Mesenchymal stem cell (in vitro differentiated cells and primary cell): ENCODE measurements at regions not wholly inside any gene's neighbourhood (a gene's known extent, or its start where the extent isn't known, plus 50 kb on each side); places are given as distances from the start of the nearest gene placed in this dataset.

ENCODE experiments used
- DNase-seq: peaks from one replicate; pipeline ENCODE4 v3.0.0-alpha.2; 2013
- H2AFZ ChIP-seq: one replicate; pipeline ENCODE4 v1.6.1; 2013; ENCODE audit warnings: low read depth, mild to moderate bottlenecking, control low read depth, inconsistent platforms, low read length, moderate library complexity
- H2AK5ac ChIP-seq: 2 replicates; pipeline ENCODE4 v1.6.1; 2013; ENCODE audit warnings: low read length, moderate library complexity, mild to moderate bottlenecking, inconsistent platforms; ENCODE audit not compliant: severe bottlenecking
- H2BK120ac ChIP-seq: one replicate; pipeline ENCODE4 v1.6.1; 2013; ENCODE audit warnings: low read depth, mild to moderate bottlenecking, inconsistent platforms, low read length, moderate library complexity
- H2BK12ac ChIP-seq, 2 experiments: one replicate each; pipeline ENCODE4 v1.6.1; 2013; ENCODE audit warnings: inconsistent platforms in 2 of 2, low read length in 2 of 2, mild to moderate bottlenecking in 2 of 2, moderate library complexity in 2 of 2, control low read depth in 1 of 2
- H2BK15ac ChIP-seq: one replicate; pipeline ENCODE4 v1.6.1; 2013; ENCODE audit warnings: mild to moderate bottlenecking, low read depth, inconsistent platforms; ENCODE audit not compliant: poor library complexity, severe bottlenecking
- H2BK5ac ChIP-seq: 2 replicates; pipeline ENCODE4 v1.6.1; 2013; ENCODE audit warnings: low read depth, mild to moderate bottlenecking, low read length, control low read depth, inconsistent platforms; ENCODE audit not compliant: poor library complexity, severe bottlenecking
- H3K14ac ChIP-seq, 2 experiments: one replicate each; pipeline ENCODE4 v1.6.1; 2013; ENCODE audit warnings: inconsistent platforms in 2 of 2, low read length in 2 of 2, control low read depth in 1 of 2, mild to moderate bottlenecking in 1 of 2, moderate library complexity in 1 of 2
- H3K18ac ChIP-seq, 2 experiments: one replicate each; pipeline ENCODE4 v1.6.1; 2013; ENCODE audit warnings: inconsistent platforms in 2 of 2, low read length in 2 of 2, control low read depth in 1 of 2, low read depth in 1 of 2, mild to moderate bottlenecking in 1 of 2
- H3K23ac ChIP-seq, 2 experiments: one replicate each; pipeline ENCODE4 v1.6.1; 2013; ENCODE audit warnings: inconsistent platforms in 2 of 2, low read length in 2 of 2, mild to moderate bottlenecking in 2 of 2, moderate library complexity in 2 of 2, control low read depth in 1 of 2
- H3K27ac ChIP-seq: 2 replicates; pipeline ENCODE4 v1.5.1; 2013; ENCODE audit warnings: mild to moderate bottlenecking, moderate library complexity, low read length, control low read depth, inconsistent platforms; ENCODE audit not compliant: poor library complexity, severe bottlenecking
- H3K27me3 ChIP-seq, 2 experiments: 2 replicates each; pipeline versions ENCODE4 v1.6.1 to v1.7.0; 2013; ENCODE audit warnings: low read length in 2 of 2, mild to moderate bottlenecking in 2 of 2, moderate library complexity in 2 of 2, control low read depth in 1 of 2, inconsistent platforms in 1 of 2; ENCODE audit not compliant: control insufficient read depth in 1 of 2, insufficient read depth in 1 of 2
- H3K36me3 ChIP-seq, 2 experiments: 2 replicates each; pipeline versions ENCODE4 v1.6.1 to v1.7.0; 2013; ENCODE audit warnings: low read length in 2 of 2, control low read depth in 1 of 2, inconsistent platforms in 1 of 2, low read depth in 1 of 2, mild to moderate bottlenecking in 1 of 2; ENCODE audit not compliant: insufficient read depth in 2 of 2, control insufficient read depth in 1 of 2
- H3K4ac ChIP-seq, 2 experiments: one replicate each; pipeline ENCODE4 v1.6.1; 2013; ENCODE audit warnings: inconsistent platforms in 2 of 2, low read length in 2 of 2, mild to moderate bottlenecking in 2 of 2, moderate library complexity in 2 of 2, control low read depth in 1 of 2, low read depth in 1 of 2
- H3K4me1 ChIP-seq: 2 replicates; pipeline ENCODE4 v1.6.1; 2013; ENCODE audit warnings: low read depth, low read length, control low read depth; ENCODE audit not compliant: control insufficient read depth, insufficient read depth
- H3K4me2 ChIP-seq: 2 replicates; pipeline ENCODE4 v1.6.1; 2013; ENCODE audit warnings: low read length, mild to moderate bottlenecking, inconsistent platforms; ENCODE audit not compliant: poor library complexity, severe bottlenecking
- H3K4me3 ChIP-seq, 2 experiments: 2 replicates each; pipeline versions ENCODE4 v1.5.1 to v1.7.0; 2013; ENCODE audit warnings: low read length in 2 of 2, mild to moderate bottlenecking in 2 of 2, control low read depth in 1 of 2, low read depth in 1 of 2; ENCODE audit not compliant: insufficient read depth in 1 of 2
- H3K79me1 ChIP-seq: replicated peaks from 2 replicates; pipeline ENCODE4 v1.6.1; 2013; ENCODE audit warnings: mild to moderate bottlenecking, control low read depth, low read length, inconsistent platforms; ENCODE audit not compliant: poor library complexity, severe bottlenecking
- H3K9ac ChIP-seq: 2 replicates; pipeline ENCODE4 v1.7.0; 2013; ENCODE audit warnings: mild to moderate bottlenecking, low read length, moderate library complexity
- H3K9me3 ChIP-seq: 2 replicates; pipeline ENCODE4 v1.7.0; 2013; ENCODE audit warnings: mild to moderate bottlenecking, low read length; ENCODE audit not compliant: control insufficient read depth
- H4K8ac ChIP-seq: one replicate; pipeline ENCODE4 v1.6.1; 2013; ENCODE audit warnings: inconsistent platforms, mild to moderate bottlenecking, low read length, moderate library complexity
- H4K91ac ChIP-seq: one replicate; pipeline ENCODE4 v1.6.1; 2013; ENCODE audit warnings: mild to moderate bottlenecking, low read length, inconsistent platforms
- WGBS: methylation state at CpG from one replicate; pipeline ENCODE4 v1.1.7; 2013; ENCODE audit warnings: mixed read lengths; 5-methylcytosine and 5-hydroxymethylcytosine counted together

- H2BK12ac ChIP-seq: no peak overlapping the region
- no peak overlapping the region for H3K4me2 ChIP-seq
- H3K23ac ChIP-seq: no peak overlapping the region
- no peak overlapping the region for H2BK120ac ChIP-seq
- H3K27me3 ChIP-seq: peaks cover 0 to 3% of the 10 kb centered on the region in 2 experiments
- no peak overlapping the region for H4K8ac ChIP-seq
- no peak overlapping the region for H3K27ac ChIP-seq
- no peak overlapping the region for H3K18ac ChIP-seq
- no peak overlapping the region for H4K91ac ChIP-seq
- DNase-seq: no peak
- no peak overlapping the region for H2BK15ac ChIP-seq
- no peak overlapping the region for H2AK5ac ChIP-seq
- H3K14ac ChIP-seq: no peak overlapping the region
- H3K79me1 ChIP-seq: no peaks in the 10 kb centered on the region
- no peaks in the 10 kb centered on the region for H3K36me3 ChIP-seq
- no peak overlapping the region for H3K4ac ChIP-seq
- WGBS: 77% methylated on average over 3 of the region's 6 CpGs
- no peak overlapping the region for H2BK5ac ChIP-seq
- H3K4me3 ChIP-seq: no peak overlapping the region
- no peak overlapping the region for H3K9ac ChIP-seq
- peaks cover 7% of the 10 kb centered on the region for H3K9me3 ChIP-seq
- no peaks in the 10 kb centered on the region for H3K4me1 ChIP-seq
- no peak overlapping the region for H2AFZ ChIP-seq
Measured at GRCh38 chr3:72143966-72144717, 359.2 kb upstream of the PROK2 start.

- no peak overlapping the region for H2AFZ ChIP-seq
- H3K4me3 ChIP-seq: no peak overlapping the region
- no peak overlapping the region for H4K91ac ChIP-seq
- no peak overlapping the region for H2AK5ac ChIP-seq
- no peak overlapping the region for H3K4ac ChIP-seq
- no peak overlapping the region for H3K9ac ChIP-seq
- no peak overlapping the region for H3K4me2 ChIP-seq
- H3K27me3 ChIP-seq: peaks cover 0 to 3% of the 10 kb centered on the region in 2 experiments
- H3K27ac ChIP-seq: no peak overlapping the region
- peak; percentile 73 for DNase-seq
- H4K8ac ChIP-seq: no peak overlapping the region
- no peak overlapping the region for H2BK120ac ChIP-seq
- H3K79me1 ChIP-seq: no peaks in the 10 kb centered on the region
- H3K9me3 ChIP-seq: peaks cover 7% of the 10 kb centered on the region
- no peaks in the 10 kb centered on the region for H3K36me3 ChIP-seq
- no peak overlapping the region for H3K18ac ChIP-seq
- H3K23ac ChIP-seq: no peak overlapping the region
- no peaks in the 10 kb centered on the region for H3K4me1 ChIP-seq
- no peak overlapping the region for H3K14ac ChIP-seq
- H2BK15ac ChIP-seq: no peak overlapping the region
- no peak overlapping the region for H2BK5ac ChIP-seq
- WGBS: 66% methylated on average over 6 of the region's 7 CpGs
- no peak overlapping the region for H2BK12ac ChIP-seq
Measured at GRCh38 chr3:72143322-72143721, 358.4 kb upstream of the PROK2 start.

- H4K91ac ChIP-seq: no peak overlapping the region
- H2BK15ac ChIP-seq: no peak overlapping the region
- no peak overlapping the region for H3K14ac ChIP-seq
- H3K9ac ChIP-seq: no peak overlapping the region
- H3K9me3 ChIP-seq: peaks cover 7% of the 10 kb centered on the region
- 86% methylated on average over 1 of the region's 1 CpG for WGBS
- no peaks in the 10 kb centered on the region for H3K4me1 ChIP-seq
- H2AFZ ChIP-seq: peak overlapping the region; percentile 21
- no peak overlapping the region for H2BK120ac ChIP-seq
- no peak overlapping the region for H3K4me3 ChIP-seq
- H3K4me2 ChIP-seq: no peak overlapping the region
- no peak overlapping the region for H3K23ac ChIP-seq
- H3K79me1 ChIP-seq: no peaks in the 10 kb centered on the region
- DNase-seq: no peak
- H3K4ac ChIP-seq: no peak overlapping the region
- H4K8ac ChIP-seq: no peak overlapping the region
- no peak overlapping the region for H2BK12ac ChIP-seq
- no peaks in the 10 kb centered on the region for H3K36me3 ChIP-seq
- H2AK5ac ChIP-seq: no peak overlapping the region
- peaks cover 0 to 3% of the 10 kb centered on the region in 2 experiments for H3K27me3 ChIP-seq
- no peak overlapping the region for H3K27ac ChIP-seq
- H3K18ac ChIP-seq: no peak overlapping the region
- no peak overlapping the region for H2BK5ac ChIP-seq
Measured at GRCh38 chr3:72142028-72142427, 357.1 kb upstream of the PROK2 start.

GRCh38 chr3:72141264-72141663, 356.3 kb upstream of the PROK2 start:
- H4K91ac ChIP-seq: no peak overlapping the region
- H3K4me1 ChIP-seq: no peaks in the 10 kb centered on the region
- H3K27ac ChIP-seq: no peak overlapping the region
- no peak overlapping the region for H4K8ac ChIP-seq
- no peak overlapping the region for H2AFZ ChIP-seq
- H3K18ac ChIP-seq: no peak overlapping the region
- H3K9me3 ChIP-seq: peaks cover 7% of the 10 kb centered on the region
- no peak overlapping the region for H2AK5ac ChIP-seq
- no peak overlapping the region for H3K4me3 ChIP-seq
- no peak overlapping the region for H3K4ac ChIP-seq
- H3K4me2 ChIP-seq: no peak overlapping the region
- H2BK15ac ChIP-seq: no peak overlapping the region
- no peak overlapping the region for H3K9ac ChIP-seq
- DNase-seq: no peak
- WGBS: 93% methylated on average over 1 of the region's 1 CpG
- H2BK120ac ChIP-seq: no peak overlapping the region
- H3K36me3 ChIP-seq: no peaks in the 10 kb centered on the region
- no peak overlapping the region for H3K14ac ChIP-seq
- H2BK5ac ChIP-seq: no peak overlapping the region
- no peaks in the 10 kb centered on the region for H3K79me1 ChIP-seq
- no peak overlapping the region for H3K23ac ChIP-seq
- H3K27me3 ChIP-seq: peaks cover 0 to 3% of the 10 kb centered on the region in 2 experiments
- H2BK12ac ChIP-seq: no peak overlapping the region
